Prostate gland (tissue), 2 donors: ENCODE measurements at regions not wholly inside any gene's neighbourhood (a gene's known extent, or its start where the extent isn't known, plus 50 kb on each side); places are given as distances from the start of the nearest gene placed in this dataset.

ENCODE experiments used
- DNase-seq: peaks from one replicate; pipeline ENCODE4 v3.0.0-alpha.2; 2019; ENCODE audit warnings: low spot score
- H3K27ac ChIP-seq, 2 donors: fragments of 200-600 bp; sonication (generic); 2 replicates each; pipeline ENCODE4 v1.5.1; 2017 to 2019
- H3K27me3 ChIP-seq: fragments of 200-600 bp; sonication (generic); replicated peaks from 2 replicates; pipeline ENCODE4 v1.5.1; 2019; ENCODE audit not compliant: insufficient read depth
- H3K36me3 ChIP-seq, 2 donors: fragments of 200-600 bp; sonication (generic); 1 replicate in 1 of 2; 2 replicates in 1 of 2; pipeline versions ENCODE4 v1.5.1 to v1.8.1; 2017 to 2019
- H3K4me1 ChIP-seq: fragments of 200-600 bp; sonication (generic); replicated peaks from 2 replicates; pipeline ENCODE4 v1.5.1; 2019
- H3K4me3 ChIP-seq, 2 donors: fragments of 200-600 bp; sonication (generic); 2 replicates each; pipeline ENCODE4 v1.5.1; 2017 to 2019
- H3K9me3 ChIP-seq: fragments of 200-600 bp; sonication (generic); 2 replicates; pipeline ENCODE4 v1.5.1; 2017
- CTCF ChIP-seq, 4 experiments: fragments of 200-600 bp in 2 of 4; fragments of 450-650 bp in 2 of 4; sonication (generic) in 2 of 4; IDR thresholded peaks; 1 replicate in 3 of 4; 2 replicates in 1 of 4; pipeline ENCODE4 v1.5.1; 2016 to 2019; ENCODE audit warnings: antibody characterized with exemption in 4 of 4, mild to moderate bottlenecking in 2 of 4, moderate library complexity in 2 of 4
- POLR2A ChIP-seq: fragments of 450-650 bp; IDR thresholded peaks from one replicate; pipeline ENCODE4 v1.6.1; 2016; ENCODE audit warnings: antibody characterized with exemption, mild to moderate bottlenecking
- POLR2AphosphoS5 ChIP-seq: sonication (generic); formaldehyde crosslinking; IDR thresholded peaks from one replicate; pipeline ENCODE4 v1.6.1; 2017; ENCODE audit warnings: antibody characterized with exemption
- WGBS: methylation state at CpG from one replicate; pipeline ENCODE4 v1.1.5; 2018; 5-methylcytosine and 5-hydroxymethylcytosine counted together
- intact Hi-C: fragments of 100-400 bp; cut with DNase I; formaldehyde crosslinking; loops from one replicate; pipeline ENCODE4 v1.14.2; 2022

DNA sequence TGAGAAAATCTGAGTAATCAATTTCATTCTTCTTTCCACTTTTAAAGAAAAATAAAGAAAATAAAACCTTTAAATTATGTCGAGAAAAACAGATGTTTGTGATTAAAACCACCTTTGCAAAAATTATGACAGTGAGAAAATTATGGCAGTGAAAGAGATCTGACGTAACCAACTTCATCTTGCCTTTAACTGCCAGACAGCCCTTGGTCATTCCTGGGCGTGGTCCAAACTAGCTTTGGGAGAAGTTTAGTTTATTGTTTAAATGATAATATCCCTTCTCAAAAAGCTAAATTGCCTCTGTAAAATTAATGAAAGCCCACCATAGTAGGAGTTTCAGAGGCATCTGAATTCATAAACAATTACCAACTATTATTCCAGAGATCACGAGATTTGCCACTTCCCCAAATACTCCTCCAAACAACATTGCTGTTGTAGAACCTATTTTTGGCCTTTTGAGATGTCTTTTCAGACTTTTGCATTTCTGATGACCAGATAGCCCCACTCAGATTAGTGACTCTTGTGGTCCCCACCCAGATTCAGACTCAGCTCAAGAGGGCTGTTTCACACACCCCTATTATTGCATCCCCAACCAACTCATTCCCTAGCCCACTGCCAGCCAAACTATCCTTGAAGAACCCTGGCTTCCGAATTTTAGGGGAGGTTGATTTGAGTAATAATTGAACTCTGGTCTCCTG is 664.4 kb upstream of the CBLB start:
- Histone ChIP-seq H3K4me1 (no peaks in the 10 kb centered on the region), H3K27me3 (no peaks in the 10 kb centered on the region), H3K27ac (no peak overlapping the region), H3K4me3 (no peak overlapping the region), H3K36me3 (no peaks in the 10 kb centered on the region), H3K9me3 (no peaks in the 10 kb centered on the region)
- intact Hi-C loops, result no loop called here
- 92% methylated on average over 5 of the region's 5 CpGs for WGBS
- no peak for DNase-seq
- TF ChIP-seq POLR2A (no peak), POLR2AphosphoS5 (no peak), CTCF (IDR thresholded peaks at IDR 0.05) (no peak)

DNA sequence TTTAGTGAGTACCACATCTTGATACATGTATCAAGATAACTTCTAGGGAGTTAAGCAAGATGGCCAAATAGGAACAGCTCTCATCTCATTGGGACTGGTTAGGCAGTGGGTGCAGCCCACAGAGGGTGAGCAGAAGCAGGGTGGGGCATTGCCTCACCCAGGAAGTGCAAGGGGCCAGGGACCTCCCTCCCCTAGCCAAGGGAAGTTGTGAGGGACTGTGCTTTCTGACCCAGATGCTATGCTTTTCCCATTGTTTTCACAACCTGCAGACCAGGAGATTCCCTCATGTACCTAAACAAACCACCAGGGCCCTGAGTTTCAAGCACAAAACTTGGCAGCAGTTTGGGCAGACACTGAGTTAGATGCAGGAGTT is 665.0 kb upstream of the CBLB start:
- intact Hi-C loops, result no loop called here
- TF ChIP-seq POLR2AphosphoS5 (no peak), POLR2A (no peak), CTCF (IDR thresholded peaks at IDR 0.05) (no peak)
- Histone ChIP-seq H3K36me3 (no peaks in the 10 kb centered on the region), H3K4me1 (no peaks in the 10 kb centered on the region), H3K9me3 (no peaks in the 10 kb centered on the region), H3K4me3 (no peak overlapping the region), H3K27me3 (no peaks in the 10 kb centered on the region), H3K27ac (no peak overlapping the region)
- DNase-seq, result no peak

DNA sequence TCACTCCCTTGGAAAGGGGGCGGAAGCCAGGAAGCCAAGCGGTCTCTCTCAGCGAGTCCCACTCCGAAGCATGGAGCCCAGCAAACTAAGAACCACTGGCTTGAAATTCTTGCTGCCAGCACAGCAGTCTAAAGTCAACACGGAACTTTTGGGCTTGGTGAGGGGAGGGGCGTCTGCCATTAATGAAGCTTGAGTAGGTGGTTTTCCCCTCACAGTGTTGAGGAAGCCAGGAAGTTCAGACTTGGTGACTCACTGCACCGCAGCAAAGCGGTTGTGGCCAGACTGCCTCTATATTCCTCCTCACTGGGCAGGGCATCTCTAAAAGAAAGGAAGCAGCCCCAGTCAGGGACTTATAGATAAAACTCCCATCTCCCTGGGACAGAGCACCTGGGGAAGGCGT is 665.4 kb upstream of the CBLB start:
- no peak for DNase-seq
- WGBS, result 93% methylated on average over 9 of the region's 9 CpGs
- Histone ChIP-seq H3K27ac (no peak overlapping the region), H3K4me1 (no peaks in the 10 kb centered on the region), H3K4me3 (no peak overlapping the region), H3K9me3 (no peaks in the 10 kb centered on the region), H3K36me3 (no peaks in the 10 kb centered on the region), H3K27me3 (no peaks in the 10 kb centered on the region)
- intact Hi-C loops, result no loop called here
- TF ChIP-seq POLR2A (no peak), CTCF (IDR thresholded peaks at IDR 0.05) (no peak), POLR2AphosphoS5 (no peak)

DNA sequence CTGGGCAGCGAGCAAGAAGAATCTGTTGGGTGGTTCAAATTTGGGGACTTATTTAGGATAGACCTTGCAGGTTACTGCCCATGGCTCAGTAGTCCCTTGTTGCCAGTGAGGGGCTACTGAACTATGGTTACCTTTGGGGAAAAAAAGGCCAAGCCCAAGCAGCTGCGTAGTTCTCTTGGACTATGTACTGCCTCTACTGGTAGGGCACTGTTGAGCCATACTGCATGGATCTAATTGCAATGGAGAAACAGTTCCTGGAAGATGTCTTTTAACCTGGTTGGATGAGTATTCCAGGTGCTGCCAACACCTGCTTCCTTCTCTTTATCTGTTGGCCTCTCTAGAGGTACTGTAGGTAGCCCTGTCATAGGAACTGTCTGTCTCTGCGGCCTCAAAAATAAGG is 671.9 kb upstream of the CBLB start:
- TF ChIP-seq CTCF (IDR thresholded peaks at IDR 0.05) (no peak), POLR2A (no peak), POLR2AphosphoS5 (no peak)
- no peak for DNase-seq
- no peak overlapping the region for H3K4me3 ChIP-seq
- H3K4me1 ChIP-seq, result no peaks in the 10 kb centered on the region
- intact Hi-C loops, result no loop called here
- no peaks in the 10 kb centered on the region for H3K36me3 ChIP-seq
- H3K27me3 ChIP-seq, result no peaks in the 10 kb centered on the region
- WGBS, result 74% methylated on average over 3 of the region's 3 CpGs
- no peak overlapping the region for H3K27ac ChIP-seq
- no peaks in the 10 kb centered on the region for H3K9me3 ChIP-seq

- no peak for TF ChIP-seq POLR2AphosphoS5
- no peak for TF ChIP-seq POLR2A
- TF ChIP-seq CTCF (IDR thresholded peaks at IDR 0.05), result no peak
- H3K27me3 ChIP-seq, result no peaks in the 10 kb centered on the region
- 66% methylated on average over 6 of the region's 6 CpGs for WGBS
- H3K9me3 ChIP-seq, result no peaks in the 10 kb centered on the region
- DNase-seq, result no peak
- no peaks in the 10 kb centered on the region for H3K36me3 ChIP-seq
- H3K4me3 ChIP-seq, result no peak overlapping the region
- H3K4me1 ChIP-seq, result no peaks in the 10 kb centered on the region
- intact Hi-C loops, result no loop called here
- no peak overlapping the region for H3K27ac ChIP-seq
These were observed 673.4 kb upstream of the CBLB start for GRCh38 chr3:106542101-106542769.
